Central memory CD4-positive, alpha-beta T cell (primary cell): ENCODE measurements at regions not wholly inside any gene's neighbourhood (a gene's known extent, or its start where the extent isn't known, plus 50 kb on each side); places are given as distances from the start of the nearest gene placed in this dataset.

Experiments used
- DNase-seq: peaks from one replicate; pipeline ENCODE4 v3.0.0; 2022

- DNase-seq = no peak
These were observed 676.9 kb downstream of the HACE1 start for GRCh38 chr6:104182811-104183210.

GRCh38 chr6:104173668-104174067 lies 686.1 kb downstream of the HACE1 start:
- no peak for DNase-seq

GRCh38 chr6:104170401-104170800 lies 689.3 kb downstream of the HACE1 start:
- DNase-seq = no peak

- DNase-seq = no peak
These were observed 693.6 kb downstream of the HACE1 start for GRCh38 chr6:104166055-104166668.

GRCh38 chr6:104162036-104162669 lies 697.6 kb downstream of the HACE1 start:
- no peak for DNase-seq

- no peak for DNase-seq
These were observed 700.6 kb downstream of the HACE1 start for GRCh38 chr6:104159045-104159618.

GRCh38 chr6:104143757-104144156 lies 716.0 kb downstream of the HACE1 start:
- no peak for DNase-seq

GRCh38 chr6:104134876-104135275 lies 724.8 kb downstream of the HACE1 start:
- DNase-seq = no peak

- no peak for DNase-seq
These were observed 729.4 kb downstream of the HACE1 start for GRCh38 chr6:104130343-104130742.

GRCh38 chr6:104126315-104127005 lies 733.3 kb downstream of the HACE1 start:
- DNase-seq = no peak

GRCh38 chr6:104123227-104123626 lies 736.5 kb downstream of the HACE1 start:
- no peak for DNase-seq

GRCh38 chr6:104118274-104118673 lies 741.4 kb downstream of the HACE1 start:
- no peak for DNase-seq

GRCh38 chr6:104109806-104110205 lies 749.9 kb downstream of the HACE1 start:
- DNase-seq = no peak

GRCh38 chr6:104108634-104109033 lies 751.1 kb downstream of the HACE1 start:
- DNase-seq = no peak

GRCh38 chr6:104095661-104096416 lies 763.9 kb downstream of the HACE1 start:
- DNase-seq = no peak

GRCh38 chr6:104087765-104088164 lies 772.0 kb downstream of the HACE1 start:
- no peak for DNase-seq

GRCh38 chr6:104068281-104068680 lies 791.4 kb downstream of the HACE1 start:
- no peak for DNase-seq

GRCh38 chr6:104064876-104065275 lies 794.8 kb downstream of the HACE1 start:
- no peak for DNase-seq

- no peak for DNase-seq
These were observed 809.3 kb downstream of the HACE1 start for GRCh38 chr6:104050455-104050854.

- DNase-seq = no peak
These were observed 813.3 kb downstream of the HACE1 start for GRCh38 chr6:104046426-104046825.

- no peak for DNase-seq
These were observed 828.4 kb downstream of the HACE1 start for GRCh38 chr6:104031346-104031745.

- DNase-seq = no peak
These were observed 837.6 kb downstream of the HACE1 start for GRCh38 chr6:104022126-104022525.
